Keratinocyte (primary cell): ENCODE measurements at regions not wholly inside any gene's neighbourhood (a gene's known extent, or its start where the extent isn't known, plus 50 kb on each side); places are given as distances from the start of the nearest gene placed in this dataset.
"Not testable (repeated sequence)": the region's sequence is repeated elsewhere in the genome, so short reads cannot be mapped to it uniquely, and the experiment has no call there.

Experiments used
- DNase-seq: peaks from one replicate; pipeline ENCODE4 v3.0.0-alpha.2; 2011; ENCODE audit warnings: low read depth, missing footprints, low spot score
- FAIRE-seq: peaks from 2 replicates; lab custom pipeline; 2011; peaks lifted over from hg19 to GRCh38; lab: Jason Lieb, UNC
- H2AFZ ChIP-seq: 2 replicates; pipeline ENCODE4 v1.6.0; 2012; ENCODE audit warnings: low read length, control low read depth, inconsistent platforms; ENCODE audit not compliant: control insufficient read depth
- H3K27ac ChIP-seq: 2 replicates; pipeline ENCODE4 v1.5.1; 2011; ENCODE audit warnings: low read length; ENCODE audit not compliant: control insufficient read depth, insufficient read depth
- H3K27me3 ChIP-seq: 3 replicates; pipeline ENCODE4 v1.6.0; 2011; ENCODE audit warnings: low read length; ENCODE audit not compliant: control insufficient read depth, insufficient read depth; ENCODE audit errors: extremely low read depth
- H3K36me3 ChIP-seq, 2 experiments: 2 replicates in 1 of 2; 3 replicates in 1 of 2; pipeline ENCODE4 v1.5.1; 2011; ENCODE audit warnings: low read length in 2 of 2, mild to moderate bottlenecking in 1 of 2; ENCODE audit not compliant: control insufficient read depth in 2 of 2, insufficient read depth in 2 of 2; ENCODE audit errors: extremely low read depth in 1 of 2
- H3K4me1 ChIP-seq: 3 replicates; pipeline ENCODE4 v1.5.1; 2011; ENCODE audit warnings: low read length; ENCODE audit not compliant: control insufficient read depth, insufficient read depth; ENCODE audit errors: extremely low read depth
- H3K4me2 ChIP-seq: 3 replicates; pipeline ENCODE4 v1.6.0; 2011; ENCODE audit warnings: low read depth, low read length; ENCODE audit not compliant: control insufficient read depth, insufficient read depth; ENCODE audit errors: extremely low read depth
- H3K4me3 ChIP-seq, 3 experiments: fragments of 200-600 bp in 1 of 3; sonication (generic) in 1 of 3; 2 replicates in 2 of 3; 3 replicates in 1 of 3; pipeline ENCODE4 v1.5.1; 2011 to 2016; ENCODE audit warnings: low read length in 3 of 3, mild to moderate bottlenecking in 3 of 3, control low read depth in 2 of 3, inconsistent platforms in 1 of 3, low read depth in 1 of 3, mixed read lengths in 1 of 3, mixed run types in 1 of 3, moderate library complexity in 1 of 3; ENCODE audit not compliant: control insufficient read depth in 2 of 3, insufficient read depth in 2 of 3; ENCODE audit errors: extremely low read depth in 1 of 3
- H3K79me2 ChIP-seq: 2 replicates; pipeline ENCODE4 v1.6.0; 2012; ENCODE audit warnings: low read length; ENCODE audit not compliant: control insufficient read depth, insufficient read depth
- H3K9ac ChIP-seq: 3 replicates; pipeline ENCODE4 v1.6.0; 2011; ENCODE audit warnings: low read length; ENCODE audit not compliant: control insufficient read depth, insufficient read depth; ENCODE audit errors: extremely low read depth
- H3K9me1 ChIP-seq: 3 replicates; pipeline ENCODE4 v1.6.0; 2011; ENCODE audit warnings: low read length; ENCODE audit not compliant: control insufficient read depth, insufficient read depth; ENCODE audit errors: extremely low read depth
- H3K9me3 ChIP-seq: 2 replicates; pipeline ENCODE4 v1.5.1; 2012; ENCODE audit warnings: low read depth, low read length; ENCODE audit not compliant: control insufficient read depth
- H4K20me1 ChIP-seq: 3 replicates; pipeline ENCODE4 v1.6.0; 2011; ENCODE audit warnings: low read length; ENCODE audit not compliant: control insufficient read depth, insufficient read depth; ENCODE audit errors: extremely low read depth
- CTCF ChIP-seq, 3 experiments: IDR thresholded peaks in 1 of 3; conservative IDR thresholded peaks in 1 of 3; optimal IDR thresholded peaks in 1 of 3; 2 replicates in 2 of 3; 3 replicates in 1 of 3; pipeline versions ENCODE3 to v1.5.1; 2011; ENCODE audit warnings: low read length in 3 of 3, mild to moderate bottlenecking in 3 of 3, moderate library complexity in 2 of 3, control low read depth in 1 of 3, inconsistent platforms in 1 of 3; ENCODE audit not compliant: insufficient read depth in 2 of 3; ENCODE audit errors: extremely low read depth in 1 of 3
- EZH2 ChIP-seq: IDR thresholded peaks from one replicate; pipeline ENCODE4 v1.6.1; 2012; ENCODE audit warnings: inconsistent platforms, mild to moderate bottlenecking, low read length, moderate library complexity
- dilution Hi-C: fragments of 300-500 bp; cut with MboI; formaldehyde crosslinking; loops from one replicate; pipeline ENCODE4 v1.7.0; 2020; ENCODE audit warnings: low sequenced_read_pairs; ENCODE audit not compliant: extremely low pct_ligation_motif_present

GRCh38 chr2:8144131-8144631 lies 537.7 kb upstream of the ID2 start:
- no peaks in the 10 kb centered on the region for H3K9me1 ChIP-seq
- H3K27me3 ChIP-seq, result no peaks in the 10 kb centered on the region
- H4K20me1 ChIP-seq, result no peaks in the 10 kb centered on the region
- FAIRE-seq, result no peak
- no peak overlapping the region for H3K4me2 ChIP-seq
- H3K4me1 ChIP-seq, result peaks cover 9% of the 10 kb centered on the region
- no peak overlapping the region for H3K9ac ChIP-seq
- H3K36me3 ChIP-seq, result no peaks in the 10 kb centered on the region
- H3K9me3 ChIP-seq, result no peaks in the 10 kb centered on the region
- dilution Hi-C loops, result no loop called here
- H2AFZ ChIP-seq, result no peak overlapping the region
- H3K79me2 ChIP-seq, result no peaks in the 10 kb centered on the region
- no peak overlapping the region for H3K27ac ChIP-seq
- no peak for TF ChIP-seq EZH2
- no peak for TF ChIP-seq CTCF (optimal IDR thresholded peaks at IDR 0.05 in 1 of 3, IDR thresholded peaks at IDR 0.05 in 1 of 3, conservative IDR thresholded peaks at IDR 0.05 in 1 of 3; ENCODE audit: extremely low read depth in 1 of 3, insufficient read depth in 2 of 3, low read length in 3 of 3)
- no peak overlapping the region for H3K4me3 ChIP-seq
- no peak for DNase-seq

GRCh38 chr2:8144785-8145184 lies 537.1 kb upstream of the ID2 start:
- Histone ChIP-seq H2AFZ (no peak overlapping the region), H3K4me3 (no peak overlapping the region), H3K9me1 (no peaks in the 10 kb centered on the region), H3K4me1 (peaks cover 9% of the 10 kb centered on the region), H3K9ac (no peak overlapping the region), H3K36me3 (no peaks in the 10 kb centered on the region), H3K27ac (no peak overlapping the region), H4K20me1 (no peaks in the 10 kb centered on the region), H3K27me3 (no peaks in the 10 kb centered on the region), H3K79me2 (no peaks in the 10 kb centered on the region), H3K4me2 (no peak overlapping the region), H3K9me3 (no peaks in the 10 kb centered on the region)
- FAIRE-seq (no peak), DNase-seq (no peak)
- dilution Hi-C loops, result no loop called here
- TF ChIP-seq CTCF (optimal IDR thresholded peaks at IDR 0.05 in 1 of 3, IDR thresholded peaks at IDR 0.05 in 1 of 3, conservative IDR thresholded peaks at IDR 0.05 in 1 of 3; ENCODE audit: extremely low read depth in 1 of 3, insufficient read depth in 2 of 3, low read length in 3 of 3) (no peak), EZH2 (no peak)

GRCh38 chr2:8145375-8145774 lies 536.5 kb upstream of the ID2 start:
- H3K9me1 ChIP-seq, H3K79me2 ChIP-seq, FAIRE-seq, H3K9me3 ChIP-seq, H3K27me3 ChIP-seq, H3K4me2 ChIP-seq, H3K4me3 ChIP-seq, H3K36me3 ChIP-seq, DNase-seq, H4K20me1 ChIP-seq, H3K9ac ChIP-seq, H2AFZ ChIP-seq, H3K4me1 ChIP-seq, H3K27ac ChIP-seq, dilution Hi-C loops: not testable (repeated sequence)
